Activated CD4-positive, alpha-beta memory T cell treated with anti-CD3 and anti-CD28 coated beads for 36 hours (primary cell): ENCODE measurements at regions not wholly inside any gene's neighbourhood (a gene's known extent, or its start where the extent isn't known, plus 50 kb on each side); places are given as distances from the start of the nearest gene placed in this dataset.
"Not testable (repeated sequence)": the region's sequence is repeated elsewhere in the genome, so short reads cannot be mapped to it uniquely, and the experiment has no call there.

Experiments used
- CTCF ChIA-PET: fragments of 350-600 bp; sonication (Branson Sonifier 250); formaldehyde crosslinking; loops from one replicate; lab custom pipeline; 2021; ENCODE audit warnings: antibody characterized with exemption, inconsistent platforms; lab: Charles Lee
- POLR2A ChIA-PET: fragments of 350-600 bp; sonication (Branson Sonifier 250); formaldehyde crosslinking; loops from one replicate; lab custom pipeline; 2021; ENCODE audit warnings: antibody characterized with exemption; lab: Charles Lee
- DNase-seq: peaks from one replicate; pipeline ENCODE4 v3.0.0-alpha.2; 2020
- H3K27ac Mint-ChIP-seq: one replicate; pipeline ENCODE4 v1.8.0; 2021; ENCODE audit warnings: mixed read lengths
- H3K27me3 Mint-ChIP-seq: one replicate; pipeline ENCODE4 v1.8.0; 2021; ENCODE audit warnings: mixed read lengths
- H3K36me3 Mint-ChIP-seq: one replicate; pipeline ENCODE4 v1.8.0; 2021; ENCODE audit warnings: mixed read lengths
- H3K4me1 Mint-ChIP-seq: one replicate; pipeline ENCODE4 v1.8.0; 2021; ENCODE audit warnings: low read depth, mixed read lengths
- H3K4me3 Mint-ChIP-seq: one replicate; pipeline ENCODE4 v1.8.0; 2021; ENCODE audit warnings: mild to moderate bottlenecking, mixed read lengths
- H3K9me3 Mint-ChIP-seq: one replicate; pipeline ENCODE4 v1.8.0; 2021; ENCODE audit warnings: mixed read lengths
- intact Hi-C: fragments of 100-400 bp; cut with micrococcal nuclease; formaldehyde crosslinking; loops from one replicate; pipeline ENCODE4 v1.15.1; 2023

GRCh38 chrX:107296184-107296583, 89.8 kb downstream of the DNAAF6 start:
- intact Hi-C loops, DNase-seq, H3K36me3 Mint-ChIP-seq, H3K9me3 Mint-ChIP-seq, POLR2A ChIA-PET, H3K4me1 Mint-ChIP-seq, H3K27me3 Mint-ChIP-seq, CTCF ChIA-PET, H3K27ac Mint-ChIP-seq, H3K4me3 Mint-ChIP-seq: not testable (repeated sequence)

- no peak overlapping the region for H3K27ac Mint-ChIP-seq
- POLR2A ChIA-PET, result no interaction called here
- H3K4me3 Mint-ChIP-seq, result no peak overlapping the region
- intact Hi-C loops, result no loop called here
- no peaks in the 10 kb centered on the region for H3K9me3 Mint-ChIP-seq
- no peaks in the 10 kb centered on the region for H3K36me3 Mint-ChIP-seq
- H3K4me1 Mint-ChIP-seq, result no peaks in the 10 kb centered on the region
- no peak for DNase-seq
- CTCF ChIA-PET, result no interaction called here
- H3K27me3 Mint-ChIP-seq, result peaks cover 5% of the 10 kb centered on the region
Measured at GRCh38 chrX:107298276-107298675, 91.9 kb downstream of the DNAAF6 start.

GRCh38 chrX:107301253-107301652, 94.8 kb downstream of the DNAAF6 start:
- CTCF ChIA-PET, result no interaction called here
- Mint-ChIP-seq H3K27ac (no peak overlapping the region), H3K4me3 (no peak overlapping the region), H3K4me1 (no peaks in the 10 kb centered on the region), H3K27me3 (peaks cover 10% of the 10 kb centered on the region), H3K36me3 (no peaks in the 10 kb centered on the region), H3K9me3 (no peaks in the 10 kb centered on the region)
- POLR2A ChIA-PET, result no interaction called here
- intact Hi-C loops, result no loop called here
- DNase-seq, result no peak

GRCh38 chrX:107304141-107304540, 97.7 kb downstream of the DNAAF6 start:
- Mint-ChIP-seq H3K9me3 (no peaks in the 10 kb centered on the region), H3K36me3 (no peaks in the 10 kb centered on the region), H3K27me3 (peaks cover 10% of the 10 kb centered on the region), H3K27ac (no peak overlapping the region), H3K4me1 (no peaks in the 10 kb centered on the region), H3K4me3 (no peak overlapping the region)
- CTCF ChIA-PET, result no interaction called here
- no peak for DNase-seq
- intact Hi-C loops, result no loop called here
- POLR2A ChIA-PET, result no interaction called here

- Mint-ChIP-seq H3K9me3 (no peaks in the 10 kb centered on the region), H3K36me3 (no peaks in the 10 kb centered on the region), H3K27ac (no peak overlapping the region), H3K4me1 (no peaks in the 10 kb centered on the region), H3K27me3 (peaks cover 6% of the 10 kb centered on the region), H3K4me3 (no peak overlapping the region)
- intact Hi-C loops, result no loop called here
- no peak for DNase-seq
- ChIA-PET CTCF (interaction anchor here (1.6 kb wide), 1 partner anchor 324 kb away, joined by 8 read pairs; the partner anchor contains the start of gene MORC4), POLR2A (no interaction called here)
Measured at GRCh38 chrX:107323786-107324492, 117.5 kb downstream of the DNAAF6 start.

GRCh38 chrX:107324493-107325310, 118.3 kb downstream of the DNAAF6 start:
- Mint-ChIP-seq H3K36me3 (no peaks in the 10 kb centered on the region), H3K4me3 (no peak overlapping the region), H3K27me3 (peaks cover 7% of the 10 kb centered on the region), H3K4me1 (no peaks in the 10 kb centered on the region), H3K9me3 (no peaks in the 10 kb centered on the region), H3K27ac (no peak overlapping the region)
- peak; percentile 24 for DNase-seq
- intact Hi-C loops, result loop anchor here (1.0 kb wide), 1 partner anchor 325 kb away; no protein-coding TSS in a partner anchor
- CTCF ChIA-PET, result interaction anchor here (1.2 to 1.6 kb wide), 2 partner anchors 325 to 425 kb away, joined by 3 to 8 read pairs; partner anchors contain the start of gene MORC4
- POLR2A ChIA-PET, result no interaction called here

- H3K36me3 Mint-ChIP-seq, result no peaks in the 10 kb centered on the region
- no peak for DNase-seq
- H3K9me3 Mint-ChIP-seq, result no peaks in the 10 kb centered on the region
- H3K27ac Mint-ChIP-seq, result no peak overlapping the region
- H3K27me3 Mint-ChIP-seq, result peaks cover 7% of the 10 kb centered on the region
- H3K4me3 Mint-ChIP-seq, result no peak overlapping the region
- intact Hi-C loops, result loop anchor here (1.0 kb wide), 1 partner anchor 326 kb away; no protein-coding TSS in a partner anchor
- CTCF ChIA-PET, result interaction anchor here (1.2 to 1.6 kb wide), 2 partner anchors 326 to 425 kb away, joined by 3 to 8 read pairs; partner anchors contain the start of gene MORC4
- no peaks in the 10 kb centered on the region for H3K4me1 Mint-ChIP-seq
- POLR2A ChIA-PET, result no interaction called here
Measured at GRCh38 chrX:107325467-107325866, 119.1 kb downstream of the DNAAF6 start.

GRCh38 chrX:107348051-107348450, 101.4 kb upstream of the FRMPD3 start:
- POLR2A ChIA-PET, result no interaction called here
- Mint-ChIP-seq H3K9me3 (no peaks in the 10 kb centered on the region), H3K27me3 (peaks cover 6% of the 10 kb centered on the region), H3K4me3 (no peak overlapping the region), H3K4me1 (no peaks in the 10 kb centered on the region), H3K36me3 (no peaks in the 10 kb centered on the region), H3K27ac (no peak overlapping the region)
- CTCF ChIA-PET, result no interaction called here
- intact Hi-C loops, result no loop called here
- no peak for DNase-seq

GRCh38 chrX:107348990-107349389, 100.5 kb upstream of the FRMPD3 start:
- POLR2A ChIA-PET, result no interaction called here
- Mint-ChIP-seq H3K27ac (no peak overlapping the region), H3K36me3 (no peaks in the 10 kb centered on the region), H3K27me3 (peaks cover 8% of the 10 kb centered on the region), H3K4me1 (no peaks in the 10 kb centered on the region), H3K4me3 (no peak overlapping the region), H3K9me3 (no peaks in the 10 kb centered on the region)
- CTCF ChIA-PET, result no interaction called here
- DNase-seq, result no peak
- intact Hi-C loops, result no loop called here

- POLR2A ChIA-PET, result interaction anchor here (0.5 kb wide), 1 partner anchor 20 kb away, joined by 3 read pairs; no protein-coding TSS in a partner anchor
- H3K9me3 Mint-ChIP-seq, result no peaks in the 10 kb centered on the region
- no peaks in the 10 kb centered on the region for H3K4me1 Mint-ChIP-seq
- no peak for DNase-seq
- CTCF ChIA-PET, result no interaction called here
- no peaks in the 10 kb centered on the region for H3K36me3 Mint-ChIP-seq
- H3K27me3 Mint-ChIP-seq, result peaks cover 3% of the 10 kb centered on the region
- intact Hi-C loops, result no loop called here
- H3K27ac Mint-ChIP-seq, result no peak overlapping the region
- H3K4me3 Mint-ChIP-seq, result no peak overlapping the region
Measured at GRCh38 chrX:107355533-107355932, 93.9 kb upstream of the FRMPD3 start.

GRCh38 chrX:107360788-107361360, 88.6 kb upstream of the FRMPD3 start:
- H3K27me3 Mint-ChIP-seq, result no peaks in the 10 kb centered on the region
- H3K27ac Mint-ChIP-seq, result no peak overlapping the region
- H3K4me3 Mint-ChIP-seq, result no peak overlapping the region
- H3K36me3 Mint-ChIP-seq, result no peaks in the 10 kb centered on the region
- intact Hi-C loops, result no loop called here
- no peak for DNase-seq
- ChIA-PET POLR2A (no interaction called here), CTCF (no interaction called here)
- H3K4me1 Mint-ChIP-seq, result no peaks in the 10 kb centered on the region
- H3K9me3 Mint-ChIP-seq, result no peaks in the 10 kb centered on the region

GRCh38 chrX:107370185-107370584, 79.3 kb upstream of the FRMPD3 start:
- H3K27me3 Mint-ChIP-seq, intact Hi-C loops, H3K4me1 Mint-ChIP-seq, CTCF ChIA-PET, H3K9me3 Mint-ChIP-seq, H3K4me3 Mint-ChIP-seq, DNase-seq, H3K36me3 Mint-ChIP-seq, POLR2A ChIA-PET, H3K27ac Mint-ChIP-seq: not testable (repeated sequence)
